ENCODE measurements at regions not wholly inside any gene's neighbourhood (a gene's known extent, or its start where the extent isn't known, plus 50 kb on each side); places are given as distances from the start of the nearest gene placed in this dataset.

DNA sequence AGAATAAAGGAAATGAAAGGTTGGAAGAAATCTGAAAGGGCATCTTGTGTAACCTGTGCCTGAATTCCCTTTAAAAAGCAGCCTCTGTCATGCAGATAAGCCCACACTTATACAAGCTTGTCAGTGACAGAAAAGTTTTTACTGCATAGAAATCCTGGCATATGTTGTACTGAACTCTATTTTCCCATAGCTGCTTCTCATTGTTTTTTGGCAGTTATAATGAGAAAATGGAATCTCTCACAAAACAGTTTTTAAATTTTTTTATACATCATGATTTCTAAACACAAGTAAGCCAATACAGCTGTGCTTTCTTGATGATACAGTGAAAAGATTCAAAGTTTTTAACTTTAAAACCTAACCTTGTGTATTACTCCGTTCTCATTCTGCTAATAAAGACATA lies 511.4 kb upstream of the ARX start:
- Histone ChIP-seq H3K36me3 (ENCODE audit: control insufficient read depth in 2 of 2, insufficient read depth in 1 of 2, low read length in 2 of 2) (no peaks in the 10 kb centered on the region), H3K4me1 (ENCODE audit: control insufficient read depth, insufficient read depth, low read length) (no peaks in the 10 kb centered on the region), H3K27ac (ENCODE audit: extremely low read depth, low read depth, low read length) (no peak overlapping the region), H3K9me3 (ENCODE audit: control insufficient read depth, insufficient read depth, low read depth, low read length) (no peaks in the 10 kb centered on the region), H3K4me3 (ENCODE audit: low read depth, low read length) (no peak overlapping the region)
- TF ChIP-seq ZNF626 (tag by site-specific recombination; IDR thresholded peaks at IDR 0.05) (no peak), TCF7L2 (IDR thresholded peaks at IDR 0.05; ENCODE audit: borderline replicate concordance, low read depth, low read length) (no peak), ZNF132 (tag by site-specific recombination; IDR thresholded peaks at IDR 0.05; ENCODE audit: borderline replicate concordance) (no peak), ZFP69B (tag by site-specific recombination; IDR thresholded peaks at IDR 0.05) (no peak), ZBTB20 (tag by site-specific recombination; IDR thresholded peaks at IDR 0.05) (no peak), ZNF202 (tag by site-specific recombination; IDR thresholded peaks at IDR 0.05; ENCODE audit: borderline replicate concordance) (no peak), ZNF596 (tag by site-specific recombination; IDR thresholded peaks at IDR 0.05) (no peak), GFI1B (tag by site-specific recombination; IDR thresholded peaks at IDR 0.05) (no peak), ZNF548 (tag by site-specific recombination; IDR thresholded peaks at IDR 0.05) (no peak), OVOL3 (tag by site-specific recombination; IDR thresholded peaks at IDR 0.05) (no peak), MZF1 (tag by site-specific recombination; IDR thresholded peaks at IDR 0.05; ENCODE audit: borderline replicate concordance) (no peak)
- TF ChIP-seq, protein P1, sequence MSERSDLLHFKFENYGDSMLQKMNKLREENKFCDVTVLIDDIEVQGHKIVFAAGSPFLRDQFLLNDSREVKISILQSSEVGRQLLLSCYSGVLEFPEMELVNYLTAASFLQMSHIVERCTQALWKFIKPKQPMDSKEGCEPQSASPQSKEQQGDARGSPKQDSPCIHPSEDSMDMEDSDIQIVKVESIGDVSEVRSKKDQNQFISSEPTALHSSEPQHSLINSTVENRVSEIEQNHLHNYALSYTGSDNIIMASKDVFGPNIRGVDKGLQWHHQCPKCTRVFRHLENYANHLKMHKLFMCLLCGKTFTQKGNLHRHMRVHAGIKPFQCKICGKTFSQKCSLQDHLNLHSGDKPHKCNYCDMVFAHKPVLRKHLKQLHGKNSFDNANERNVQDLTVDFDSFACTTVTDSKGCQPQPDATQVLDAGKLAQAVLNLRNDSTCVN (tag by site-specific recombination; optimal IDR thresholded peaks at IDR 0.05) = no peak
- TF ChIP-seq, protein P2, sequence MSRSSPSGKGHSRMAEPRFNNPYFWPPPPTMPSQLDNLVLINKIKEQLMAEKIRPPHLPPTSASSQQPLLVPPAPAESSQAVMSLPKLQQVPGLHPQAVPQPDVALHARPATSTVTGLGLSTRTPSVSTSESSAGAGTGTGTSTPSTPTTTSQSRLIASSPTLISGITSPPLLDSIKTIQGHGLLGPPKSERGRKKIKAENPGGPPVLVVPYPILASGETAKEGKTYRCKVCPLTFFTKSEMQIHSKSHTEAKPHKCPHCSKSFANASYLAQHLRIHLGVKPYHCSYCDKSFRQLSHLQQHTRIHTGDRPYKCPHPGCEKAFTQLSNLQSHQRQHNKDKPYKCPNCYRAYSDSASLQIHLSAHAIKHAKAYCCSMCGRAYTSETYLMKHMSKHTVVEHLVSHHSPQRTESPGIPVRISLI (tag by site-specific recombination; IDR thresholded peaks at IDR 0.05) = no peak
- TF ChIP-seq, protein P3, sequence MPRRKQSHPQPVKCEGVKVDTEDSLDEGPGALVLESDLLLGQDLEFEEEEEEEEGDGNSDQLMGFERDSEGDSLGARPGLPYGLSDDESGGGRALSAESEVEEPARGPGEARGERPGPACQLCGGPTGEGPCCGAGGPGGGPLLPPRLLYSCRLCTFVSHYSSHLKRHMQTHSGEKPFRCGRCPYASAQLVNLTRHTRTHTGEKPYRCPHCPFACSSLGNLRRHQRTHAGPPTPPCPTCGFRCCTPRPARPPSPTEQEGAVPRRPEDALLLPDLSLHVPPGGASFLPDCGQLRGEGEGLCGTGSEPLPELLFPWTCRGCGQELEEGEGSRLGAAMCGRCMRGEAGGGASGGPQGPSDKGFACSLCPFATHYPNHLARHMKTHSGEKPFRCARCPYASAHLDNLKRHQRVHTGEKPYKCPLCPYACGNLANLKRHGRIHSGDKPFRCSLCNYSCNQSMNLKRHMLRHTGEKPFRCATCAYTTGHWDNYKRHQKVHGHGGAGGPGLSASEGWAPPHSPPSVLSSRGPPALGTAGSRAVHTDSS (tag by site-specific recombination; IDR thresholded peaks at IDR 0.05) = no peak
- TF ChIP-seq, protein P4, sequence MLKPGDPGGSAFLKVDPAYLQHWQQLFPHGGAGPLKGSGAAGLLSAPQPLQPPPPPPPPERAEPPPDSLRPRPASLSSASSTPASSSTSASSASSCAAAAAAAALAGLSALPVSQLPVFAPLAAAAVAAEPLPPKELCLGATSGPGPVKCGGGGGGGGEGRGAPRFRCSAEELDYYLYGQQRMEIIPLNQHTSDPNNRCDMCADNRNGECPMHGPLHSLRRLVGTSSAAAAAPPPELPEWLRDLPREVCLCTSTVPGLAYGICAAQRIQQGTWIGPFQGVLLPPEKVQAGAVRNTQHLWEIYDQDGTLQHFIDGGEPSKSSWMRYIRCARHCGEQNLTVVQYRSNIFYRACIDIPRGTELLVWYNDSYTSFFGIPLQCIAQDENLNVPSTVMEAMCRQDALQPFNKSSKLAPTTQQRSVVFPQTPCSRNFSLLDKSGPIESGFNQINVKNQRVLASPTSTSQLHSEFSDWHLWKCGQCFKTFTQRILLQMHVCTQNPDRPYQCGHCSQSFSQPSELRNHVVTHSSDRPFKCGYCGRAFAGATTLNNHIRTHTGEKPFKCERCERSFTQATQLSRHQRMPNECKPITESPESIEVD (tag by site-specific recombination; IDR thresholded peaks at IDR 0.05) = no peak
- CTCF ChIA-PET = interaction anchor here (0.5 kb wide), 1 partner anchor 10 kb away, joined by 3 read pairs; no protein-coding TSS in a partner anchor
- POLR2A ChIA-PET = no interaction called here

DNA sequence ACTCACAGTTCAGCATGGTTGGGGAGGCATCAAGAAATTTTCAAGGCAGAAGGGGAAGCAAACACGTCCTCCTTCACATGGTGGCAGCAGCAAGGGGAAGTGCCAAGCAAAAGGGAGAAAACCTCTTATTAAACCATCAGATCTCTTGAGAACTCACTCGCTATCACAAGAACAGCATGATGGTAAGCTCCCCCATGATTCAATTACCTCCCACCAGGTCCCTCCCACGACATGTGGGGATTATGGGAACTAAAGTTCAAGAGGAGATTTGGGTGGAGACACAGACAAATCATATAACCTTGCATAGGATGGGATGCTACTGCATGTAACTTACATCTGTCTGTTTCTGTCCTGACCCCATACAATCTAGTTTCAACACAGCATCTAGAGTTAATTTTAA lies 511.8 kb upstream of the ARX start:
- H3K9me3 ChIP-seq (ENCODE audit: control insufficient read depth, insufficient read depth, low read depth, low read length) = no peaks in the 10 kb centered on the region
- H3K4me1 ChIP-seq (ENCODE audit: control insufficient read depth, insufficient read depth, low read length) = no peaks in the 10 kb centered on the region
- ChIA-PET POLR2A (no interaction called here), CTCF (no interaction called here)
- TF ChIP-seq KLF16 (tag by site-specific recombination; IDR thresholded peaks at IDR 0.05) (no peak), ZNF510 (tag by site-specific recombination; IDR thresholded peaks at IDR 0.05; ENCODE audit: insufficient replicate concordance) (no peak), ZFHX2 (tag by site-specific recombination; conservative IDR thresholded peaks at IDR 0.05) (no peak), GLIS2 (tag by site-specific recombination; IDR thresholded peaks at IDR 0.05) (no peak), ZNF555 (tag by site-specific recombination; conservative IDR thresholded peaks at IDR 0.05) (no peak), ZNF677 (tag by site-specific recombination; IDR thresholded peaks at IDR 0.05) (no peak), ZNF19 (tag by site-specific recombination; IDR thresholded peaks at IDR 0.05; ENCODE audit: low read depth) (no peak), ZNF514 (tag by site-specific recombination; IDR thresholded peaks at IDR 0.05) (no peak), ZNF404 (tag by site-specific recombination; IDR thresholded peaks at IDR 0.05) (no peak), MYNN (tag by site-specific recombination; IDR thresholded peaks at IDR 0.05; ENCODE audit: borderline replicate concordance) (no peak)
- TF ChIP-seq, protein P5, sequence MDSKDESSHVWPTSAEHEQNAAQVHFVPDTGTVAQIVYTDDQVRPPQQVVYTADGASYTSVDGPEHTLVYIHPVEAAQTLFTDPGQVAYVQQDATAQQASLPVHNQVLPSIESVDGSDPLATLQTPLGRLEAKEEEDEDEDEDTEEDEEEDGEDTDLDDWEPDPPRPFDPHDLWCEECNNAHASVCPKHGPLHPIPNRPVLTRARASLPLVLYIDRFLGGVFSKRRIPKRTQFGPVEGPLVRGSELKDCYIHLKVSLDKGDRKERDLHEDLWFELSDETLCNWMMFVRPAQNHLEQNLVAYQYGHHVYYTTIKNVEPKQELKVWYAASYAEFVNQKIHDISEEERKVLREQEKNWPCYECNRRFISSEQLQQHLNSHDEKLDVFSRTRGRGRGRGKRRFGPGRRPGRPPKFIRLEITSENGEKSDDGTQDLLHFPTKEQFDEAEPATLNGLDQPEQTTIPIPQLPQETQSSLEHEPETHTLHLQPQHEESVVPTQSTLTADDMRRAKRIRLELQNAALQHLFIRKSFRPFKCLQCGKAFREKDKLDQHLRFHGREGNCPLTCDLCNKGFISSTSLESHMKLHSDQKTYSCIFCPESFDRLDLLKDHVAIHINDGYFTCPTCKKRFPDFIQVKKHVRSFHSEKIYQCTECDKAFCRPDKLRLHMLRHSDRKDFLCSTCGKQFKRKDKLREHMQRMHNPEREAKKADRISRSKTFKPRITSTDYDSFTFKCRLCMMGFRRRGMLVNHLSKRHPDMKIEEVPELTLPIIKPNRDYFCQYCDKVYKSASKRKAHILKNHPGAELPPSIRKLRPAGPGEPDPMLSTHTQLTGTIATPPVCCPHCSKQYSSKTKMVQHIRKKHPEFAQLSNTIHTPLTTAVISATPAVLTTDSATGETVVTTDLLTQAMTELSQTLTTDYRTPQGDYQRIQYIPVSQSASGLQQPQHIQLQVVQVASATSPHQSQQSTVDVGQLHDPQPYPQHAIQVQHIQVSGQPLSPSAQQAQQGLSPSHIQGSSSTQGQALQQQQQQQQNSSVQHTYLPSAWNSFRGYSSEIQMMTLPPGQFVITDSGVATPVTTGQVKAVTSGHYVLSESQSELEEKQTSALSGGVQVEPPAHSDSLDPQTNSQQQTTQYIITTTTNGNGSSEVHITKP (tag by site-specific recombination; IDR thresholded peaks at IDR 0.05) = no peak
- H3K27ac ChIP-seq (ENCODE audit: extremely low read depth, low read depth, low read length) = no peak overlapping the region
- no peak overlapping the region for H3K4me3 ChIP-seq (ENCODE audit: low read depth, low read length)
- no peaks in the 10 kb centered on the region for H3K36me3 ChIP-seq (ENCODE audit: control insufficient read depth in 2 of 2, insufficient read depth in 1 of 2, low read length in 2 of 2)

All from HEK293 (cell line).